Mesendoderm (in vitro differentiated cells): ENCODE measurements at regions not wholly inside any gene's neighbourhood (a gene's known extent, or its start where the extent isn't known, plus 50 kb on each side); places are given as distances from the start of the nearest gene placed in this dataset.

Experiments
- DNase-seq: peaks from one replicate; pipeline ENCODE4 v3.0.0; 2013
- H2AK5ac ChIP-seq: 2 replicates; pipeline ENCODE4 v1.6.1; 2013; ENCODE audit warnings: low read length, inconsistent platforms
- H2BK120ac ChIP-seq: 2 replicates; pipeline ENCODE4 v1.6.1; 2013; ENCODE audit warnings: low read depth, mild to moderate bottlenecking, low read length, moderate library complexity, mixed read lengths
- H2BK15ac ChIP-seq: replicated peaks from 2 replicates; pipeline ENCODE4 v1.6.1; 2013; ENCODE audit warnings: low read depth, mild to moderate bottlenecking, moderate library complexity
- H2BK5ac ChIP-seq: 2 replicates; pipeline ENCODE4 v1.6.1; 2013; ENCODE audit warnings: low read length, inconsistent platforms
- H3K18ac ChIP-seq: 2 replicates; pipeline ENCODE4 v1.6.1; 2013; ENCODE audit warnings: mild to moderate bottlenecking, low read length, mixed read lengths
- H3K23ac ChIP-seq: one replicate; pipeline ENCODE4 v1.6.1; 2013; ENCODE audit warnings: low read length
- H3K27ac ChIP-seq: 2 replicates; pipeline ENCODE4 v1.5.1; 2013; ENCODE audit warnings: low read depth, mild to moderate bottlenecking, inconsistent platforms, low read length, moderate library complexity
- H3K27me3 ChIP-seq: 2 replicates; pipeline ENCODE4 v1.6.1; 2013; ENCODE audit warnings: low read length, control low read depth, mild to moderate bottlenecking, inconsistent platforms; ENCODE audit not compliant: insufficient read depth, poor library complexity
- H3K36me3 ChIP-seq: 2 replicates; pipeline ENCODE4 v1.6.1; 2013; ENCODE audit warnings: low read length, inconsistent platforms; ENCODE audit not compliant: control insufficient read depth, insufficient read depth
- H3K4ac ChIP-seq: one replicate; pipeline ENCODE4 v1.6.1; 2013; ENCODE audit warnings: low read depth, mild to moderate bottlenecking, low read length, moderate library complexity
- H3K4me1 ChIP-seq: 2 replicates; pipeline ENCODE4 v1.6.1; 2013; ENCODE audit warnings: low read depth, low read length, inconsistent platforms; ENCODE audit not compliant: control insufficient read depth
- H3K4me2 ChIP-seq: 2 replicates; pipeline ENCODE4 v1.6.1; 2013; ENCODE audit warnings: low read length
- H3K4me3 ChIP-seq: 2 replicates; pipeline ENCODE4 v1.5.1; 2013; ENCODE audit warnings: mild to moderate bottlenecking, low read length
- H3K56ac ChIP-seq: one replicate; pipeline ENCODE4 v1.6.1; 2013; ENCODE audit warnings: low read length
- H3K79me1 ChIP-seq: 2 replicates; pipeline ENCODE4 v1.6.1; 2013; ENCODE audit warnings: low read length, inconsistent platforms
- H3K79me2 ChIP-seq: 2 replicates; pipeline ENCODE4 v1.6.1; 2013; ENCODE audit warnings: mild to moderate bottlenecking, low read length; ENCODE audit not compliant: control insufficient read depth, insufficient read depth
- H3K9ac ChIP-seq: 2 replicates; pipeline ENCODE4 v1.6.1; 2013; ENCODE audit warnings: low read length, inconsistent platforms
- H4K5ac ChIP-seq: one replicate; pipeline ENCODE4 v1.6.1; 2013; ENCODE audit warnings: low read length
- H4K8ac ChIP-seq: one replicate; pipeline ENCODE4 v1.6.1; 2013; ENCODE audit warnings: low read depth, mild to moderate bottlenecking, control low read depth, low read length, moderate library complexity
- WGBS: extraction: QIAGEN DNeasy Blood & Tissue Kit; methylation state at CpG from one replicate; pipeline ENCODE4 v1.1.7; 2013; ENCODE audit warnings: low lambda C conversion rate, missing lambda C conversion rate; ENCODE audit not compliant: insufficient coverage; ENCODE audit errors: extremely low coverage; 5-methylcytosine and 5-hydroxymethylcytosine counted together

GRCh38 chr14:22081337-22081736 is 407.7 kb upstream of the OR4E1 start:
- Histone ChIP-seq H4K8ac (no peak overlapping the region), H2BK5ac (no peak overlapping the region), H2BK120ac (no peak overlapping the region), H3K4ac (no peak overlapping the region), H3K4me1 (no peaks in the 10 kb centered on the region), H2BK15ac (no peak overlapping the region), H3K27ac (no peak overlapping the region), H4K5ac (no peak overlapping the region), H3K79me1 (no peaks in the 10 kb centered on the region), H3K56ac (no peak overlapping the region), H3K9ac (no peak overlapping the region), H3K23ac (no peak overlapping the region), H3K18ac (no peak overlapping the region), H3K27me3 (no peaks in the 10 kb centered on the region), H3K4me2 (no peak overlapping the region), H3K79me2 (no peaks in the 10 kb centered on the region), H3K36me3 (no peaks in the 10 kb centered on the region), H3K4me3 (no peak overlapping the region), H2AK5ac (no peak overlapping the region)
- WGBS = no CpG with 5 or more reads among the region's 1 CpG
- no peak for DNase-seq

GRCh38 chr14:22079766-22080165 is 406.1 kb upstream of the OR4E1 start:
- Histone ChIP-seq H3K27ac (no peak overlapping the region), H3K4me1 (no peaks in the 10 kb centered on the region), H3K27me3 (no peaks in the 10 kb centered on the region), H2AK5ac (no peak overlapping the region), H2BK5ac (no peak overlapping the region), H3K36me3 (no peaks in the 10 kb centered on the region), H3K4me2 (no peak overlapping the region), H2BK120ac (no peak overlapping the region), H4K5ac (no peak overlapping the region), H3K79me2 (no peaks in the 10 kb centered on the region), H4K8ac (no peak overlapping the region), H3K23ac (no peak overlapping the region), H3K4ac (no peak overlapping the region), H2BK15ac (no peak overlapping the region), H3K4me3 (no peak overlapping the region), H3K18ac (no peak overlapping the region), H3K9ac (no peak overlapping the region), H3K56ac (no peak overlapping the region), H3K79me1 (no peaks in the 10 kb centered on the region)
- DNase-seq = no peak
- WGBS = no CpG with 5 or more reads among the region's 1 CpG

GRCh38 chr14:22073801-22074200 is 400.2 kb upstream of the OR4E1 start:
- Histone ChIP-seq H3K4ac (no peak overlapping the region), H3K4me1 (no peaks in the 10 kb centered on the region), H3K4me3 (no peak overlapping the region), H3K27ac (no peak overlapping the region), H2BK120ac (no peak overlapping the region), H3K79me1 (no peaks in the 10 kb centered on the region), H2AK5ac (no peak overlapping the region), H3K79me2 (no peaks in the 10 kb centered on the region), H3K4me2 (no peak overlapping the region), H3K56ac (no peak overlapping the region), H3K18ac (no peak overlapping the region), H3K36me3 (no peaks in the 10 kb centered on the region), H2BK5ac (no peak overlapping the region), H3K23ac (no peak overlapping the region), H4K5ac (no peak overlapping the region), H3K9ac (no peak overlapping the region), H3K27me3 (no peaks in the 10 kb centered on the region), H4K8ac (no peak overlapping the region), H2BK15ac (no peak overlapping the region)
- no peak for DNase-seq

- Histone ChIP-seq H3K79me2 (no peaks in the 10 kb centered on the region), H3K4ac (no peak overlapping the region), H3K4me3 (no peak overlapping the region), H3K4me2 (no peak overlapping the region), H3K18ac (no peak overlapping the region), H2BK5ac (no peak overlapping the region), H3K56ac (no peak overlapping the region), H3K27me3 (no peaks in the 10 kb centered on the region), H3K27ac (no peak overlapping the region), H2AK5ac (no peak overlapping the region), H2BK120ac (no peak overlapping the region), H3K23ac (no peak overlapping the region), H2BK15ac (no peak overlapping the region), H3K4me1 (no peaks in the 10 kb centered on the region), H3K79me1 (no peaks in the 10 kb centered on the region), H3K36me3 (no peaks in the 10 kb centered on the region), H3K9ac (no peak overlapping the region), H4K5ac (no peak overlapping the region), H4K8ac (no peak overlapping the region)
- no CpG with 5 or more reads among the region's 12 CpGs for WGBS
- no peak for DNase-seq
These were observed 397.4 kb upstream of the OR4E1 start for GRCh38 chr14:22071006-22071405.

GRCh38 chr14:22070119-22070982 is 396.7 kb upstream of the OR4E1 start:
- H3K4me3 ChIP-seq = no peak overlapping the region

GRCh38 chr14:22065347-22065746 is 391.7 kb upstream of the OR4E1 start:
- H3K4me2 ChIP-seq = no peak overlapping the region

More at GRCh38 chr14:22070119-22070982, 396.7 kb upstream of the OR4E1 start:
- no peak overlapping the region for H4K5ac ChIP-seq
- H3K56ac ChIP-seq = no peak overlapping the region
- no peak overlapping the region for H3K4ac ChIP-seq
- no peak overlapping the region for H3K27ac ChIP-seq
- WGBS = no CpG with 5 or more reads among the region's 12 CpGs
- H3K23ac ChIP-seq = no peak overlapping the region
- no peaks in the 10 kb centered on the region for H3K27me3 ChIP-seq
- peak overlapping the region; percentile 19 for H3K4me2 ChIP-seq
- no peaks in the 10 kb centered on the region for H3K4me1 ChIP-seq
- peak; percentile 61 for DNase-seq
- no peak overlapping the region for H2AK5ac ChIP-seq
- no peak overlapping the region for H4K8ac ChIP-seq
- H3K36me3 ChIP-seq = no peaks in the 10 kb centered on the region
- no peaks in the 10 kb centered on the region for H3K79me1 ChIP-seq
- H2BK5ac ChIP-seq = no peak overlapping the region
- H3K79me2 ChIP-seq = no peaks in the 10 kb centered on the region
- H2BK120ac ChIP-seq = no peak overlapping the region
- no peak overlapping the region for H2BK15ac ChIP-seq
- no peak overlapping the region for H3K18ac ChIP-seq
- no peak overlapping the region for H3K9ac ChIP-seq

More at GRCh38 chr14:22065347-22065746, 391.7 kb upstream of the OR4E1 start:
- H3K79me2 ChIP-seq = no peaks in the 10 kb centered on the region
- H3K4me3 ChIP-seq = no peak overlapping the region
- H2BK120ac ChIP-seq = no peak overlapping the region
- H3K36me3 ChIP-seq = no peaks in the 10 kb centered on the region
- no peak overlapping the region for H3K9ac ChIP-seq
- H3K27ac ChIP-seq = no peak overlapping the region
- H3K79me1 ChIP-seq = no peaks in the 10 kb centered on the region
- no peak overlapping the region for H2BK5ac ChIP-seq
- no peaks in the 10 kb centered on the region for H3K27me3 ChIP-seq
- DNase-seq = no peak
- no peak overlapping the region for H3K18ac ChIP-seq
- no peak overlapping the region for H4K8ac ChIP-seq
- no peak overlapping the region for H2AK5ac ChIP-seq
- H4K5ac ChIP-seq = no peak overlapping the region
- no peak overlapping the region for H2BK15ac ChIP-seq
- H3K4me1 ChIP-seq = no peaks in the 10 kb centered on the region
- no CpG with 5 or more reads among the region's 1 CpG for WGBS
- H3K4ac ChIP-seq = no peak overlapping the region
- no peak overlapping the region for H3K56ac ChIP-seq
- H3K23ac ChIP-seq = no peak overlapping the region
